ENCODE measurements at regions not wholly inside any gene's neighbourhood (a gene's known extent, or its start where the extent isn't known, plus 50 kb on each side); places are given as distances from the start of the nearest gene placed in this dataset.

DNA sequence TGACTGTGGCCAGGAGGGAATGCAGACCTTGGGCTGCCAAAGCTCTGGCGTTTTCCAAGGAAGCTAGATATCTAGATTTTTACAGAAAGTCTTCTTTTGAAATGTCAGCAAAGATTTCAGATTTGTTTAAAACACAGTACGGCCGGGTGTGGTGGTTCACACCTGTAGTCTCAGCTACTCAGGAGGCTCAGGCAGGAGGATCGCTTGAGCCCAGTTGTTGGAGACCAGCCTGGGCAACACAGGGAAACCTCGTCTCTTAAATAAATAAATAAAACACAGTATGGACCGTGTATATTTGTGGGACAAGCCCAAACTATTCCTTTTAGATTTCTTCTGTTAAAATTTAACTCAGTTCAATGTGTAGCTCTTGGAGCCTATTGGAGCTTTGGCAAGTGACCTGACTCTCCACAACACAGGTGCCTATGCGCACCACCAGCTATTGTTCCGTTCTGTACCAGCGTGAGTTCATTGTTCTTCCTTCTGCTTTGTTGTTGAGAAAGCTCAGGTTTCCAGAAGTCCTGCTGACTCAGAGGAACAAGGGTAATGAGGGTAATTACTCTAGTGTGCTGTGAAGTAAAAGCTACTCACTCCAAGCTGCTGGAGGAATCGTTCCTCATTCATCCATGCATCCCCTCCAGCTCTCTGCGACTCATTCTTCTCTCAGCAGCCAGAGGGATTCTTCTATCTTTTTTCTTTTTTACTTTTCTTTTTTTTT lies 73.1 kb upstream of the SLC6A6 start:
- no peak for TF ChIP-seq CTCF (IDR thresholded peaks at IDR 0.05; ENCODE audit: borderline replicate concordance, extremely low read depth, low read length, poor library complexity, severe bottlenecking)
- no peak for TF ChIP-seq EZH2 (IDR thresholded peaks at IDR 0.05; ENCODE audit: borderline replicate concordance, low read depth, low read length, severe bottlenecking)

Data from DND-41 (cell line).